MM.1S (cell line): ENCODE measurements at regions not wholly inside any gene's neighbourhood (a gene's known extent, or its start where the extent isn't known, plus 50 kb on each side); places are given as distances from the start of the nearest gene placed in this dataset.

Experiments used
- EZH2 ChIP-seq: fragments of 300-600 bp; sonication (generic); optimal IDR thresholded peaks from 2 replicates; pipeline ENCODE3; 2017; ENCODE audit warnings: low read depth, mild to moderate bottlenecking, antibody characterized with exemption, low read length, mixed read lengths
- EZH2phosphoT487 ChIP-seq: fragments of 300-600 bp; sonication (generic); IDR thresholded peaks from 2 replicates; pipeline ENCODE4 v1.6.1; 2018; ENCODE audit warnings: antibody characterized with exemption, low read length
- TF ChIP-seq, protein P1 (sequence below): fragments of 300-600 bp; sonication (generic); IDR thresholded peaks from 2 replicates; pipeline ENCODE4 v1.5.1; 2016; ENCODE audit warnings: antibody characterized with exemption, low read length, mixed read lengths

DNA sequence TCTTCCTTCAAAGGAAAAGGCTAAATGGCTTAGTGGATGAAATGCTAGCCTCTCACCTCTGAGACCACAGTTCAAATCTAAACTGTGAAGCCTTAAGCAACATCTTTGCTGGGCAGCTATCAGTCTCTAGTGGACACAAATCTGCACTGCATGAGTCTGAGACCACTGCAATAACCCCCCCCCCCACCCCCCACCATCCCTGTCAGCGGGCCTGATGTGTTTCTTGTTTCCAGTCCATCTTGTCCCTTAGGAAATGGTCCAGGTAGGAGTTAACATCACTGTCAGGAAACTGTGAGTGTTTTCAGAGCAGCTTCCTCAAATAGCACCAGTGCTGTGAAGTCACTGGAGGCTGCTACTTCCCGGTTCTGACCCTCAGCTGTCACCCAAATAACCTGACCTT lies 140.6 kb upstream of the TMCO5A start:
- TF ChIP-seq, protein P1, sequence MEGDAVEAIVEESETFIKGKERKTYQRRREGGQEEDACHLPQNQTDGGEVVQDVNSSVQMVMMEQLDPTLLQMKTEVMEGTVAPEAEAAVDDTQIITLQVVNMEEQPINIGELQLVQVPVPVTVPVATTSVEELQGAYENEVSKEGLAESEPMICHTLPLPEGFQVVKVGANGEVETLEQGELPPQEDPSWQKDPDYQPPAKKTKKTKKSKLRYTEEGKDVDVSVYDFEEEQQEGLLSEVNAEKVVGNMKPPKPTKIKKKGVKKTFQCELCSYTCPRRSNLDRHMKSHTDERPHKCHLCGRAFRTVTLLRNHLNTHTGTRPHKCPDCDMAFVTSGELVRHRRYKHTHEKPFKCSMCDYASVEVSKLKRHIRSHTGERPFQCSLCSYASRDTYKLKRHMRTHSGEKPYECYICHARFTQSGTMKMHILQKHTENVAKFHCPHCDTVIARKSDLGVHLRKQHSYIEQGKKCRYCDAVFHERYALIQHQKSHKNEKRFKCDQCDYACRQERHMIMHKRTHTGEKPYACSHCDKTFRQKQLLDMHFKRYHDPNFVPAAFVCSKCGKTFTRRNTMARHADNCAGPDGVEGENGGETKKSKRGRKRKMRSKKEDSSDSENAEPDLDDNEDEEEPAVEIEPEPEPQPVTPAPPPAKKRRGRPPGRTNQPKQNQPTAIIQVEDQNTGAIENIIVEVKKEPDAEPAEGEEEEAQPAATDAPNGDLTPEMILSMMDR = peak; percentile 40
- TF ChIP-seq EZH2 (no peak), EZH2phosphoT487 (no peak)
